ENCODE measurements at regions not wholly inside any gene's neighbourhood (a gene's known extent, or its start where the extent isn't known, plus 50 kb on each side); places are given as distances from the start of the nearest gene placed in this dataset.

DNA sequence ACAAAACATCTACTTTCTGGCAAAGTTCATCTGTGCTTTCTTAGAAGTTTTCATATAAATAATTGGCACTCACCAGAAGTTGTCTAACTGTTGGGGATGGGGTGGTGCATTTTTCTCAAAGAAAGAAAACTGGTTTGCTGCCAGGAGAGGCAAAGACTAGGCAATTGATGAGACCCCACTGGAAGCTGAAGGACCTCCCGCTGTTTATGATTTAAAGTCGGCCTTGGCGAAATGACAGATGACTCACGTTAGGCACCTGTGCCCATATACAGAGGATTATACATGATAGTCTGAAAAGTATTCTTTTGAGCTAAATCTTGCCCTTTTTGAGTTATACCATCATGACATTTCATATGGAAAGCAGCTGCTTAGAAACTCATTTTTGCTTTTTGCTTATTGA, 193.0 kb upstream of the ZFHX3 start:
- WGBS, 2 donors: 93 to 97% methylated on average over 4 of the region's 4 CpGs
- no peaks in the 10 kb centered on the region for H3K4me1 ChIP-seq (ENCODE audit: control insufficient read depth in 1 of 2, insufficient read depth in 2 of 2, low read length in 2 of 2)
- H3K36me3 ChIP-seq (ENCODE audit: control insufficient read depth in 1 of 2, insufficient read depth in 2 of 2, low read length in 1 of 2): no peaks in the 10 kb centered on the region
- no peak overlapping the region for H3K4me3 ChIP-seq (ENCODE audit: low read length in 2 of 2)
- H3K27ac ChIP-seq (ENCODE audit: low read depth in 1 of 2, low read length in 2 of 2): no peak overlapping the region
- intact Hi-C loops (cut with DNase I): no loop called here
- DNase-seq (no peak), ATAC-seq (ENCODE audit: low FRiP score) (no peak)
- no peaks in the 10 kb centered on the region for H3K27me3 ChIP-seq (ENCODE audit: control insufficient read depth in 1 of 2, insufficient read depth in 2 of 2, low read length in 1 of 2)
- no peaks in the 10 kb centered on the region for H3K9me3 ChIP-seq (ENCODE audit: control insufficient read depth, low read length)

- H3K4me1 ChIP-seq (ENCODE audit: control insufficient read depth in 1 of 2, insufficient read depth in 2 of 2, low read length in 2 of 2): no peaks in the 10 kb centered on the region
- no peak overlapping the region for H3K4me3 ChIP-seq (ENCODE audit: low read length in 2 of 2)
- intact Hi-C loops (cut with DNase I): no loop called here
- no peaks in the 10 kb centered on the region for H3K27me3 ChIP-seq (ENCODE audit: control insufficient read depth in 1 of 2, insufficient read depth in 2 of 2, low read length in 1 of 2)
- no peaks in the 10 kb centered on the region for H3K9me3 ChIP-seq (ENCODE audit: control insufficient read depth, low read length)
- H3K27ac ChIP-seq (ENCODE audit: low read depth in 1 of 2, low read length in 2 of 2): no peak overlapping the region
- H3K36me3 ChIP-seq (ENCODE audit: control insufficient read depth in 1 of 2, insufficient read depth in 2 of 2, low read length in 1 of 2): no peaks in the 10 kb centered on the region
- WGBS, 2 donors: 93 to 97% methylated on average over 4 of the region's 4 CpGs
- no peak for DNase-seq
- ATAC-seq (ENCODE audit: low FRiP score): no peak
These were observed 189.7 kb upstream of the ZFHX3 start for GRCh38 chr16:73237601-73238000.

DNA sequence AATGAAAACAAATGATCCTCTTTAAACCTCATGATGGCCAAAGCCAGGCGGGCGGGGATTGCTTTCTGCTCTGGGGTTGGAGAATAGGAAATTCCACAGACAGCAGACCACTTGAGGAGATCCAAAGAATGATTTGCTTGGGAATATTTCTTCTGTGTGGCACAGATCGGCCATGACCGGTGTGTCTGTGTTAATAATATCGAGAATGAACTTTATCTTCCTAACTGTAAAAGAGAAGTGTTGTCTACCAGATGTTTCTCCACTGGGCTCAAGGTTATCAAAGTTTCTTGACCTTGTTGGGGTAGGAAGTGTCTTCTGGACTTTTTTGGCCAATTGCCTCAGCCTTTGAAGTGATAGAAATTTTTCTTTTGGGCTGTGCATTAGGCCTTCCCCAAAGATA, 186.6 kb upstream of the ZFHX3 start:
- intact Hi-C loops (cut with DNase I): no loop called here

GRCh38 chr16:73233846-73234424, 186.0 kb upstream of the ZFHX3 start:
- Histone ChIP-seq H3K27me3 (ENCODE audit: control insufficient read depth in 1 of 2, insufficient read depth in 2 of 2, low read length in 1 of 2) (no peaks in the 10 kb centered on the region), H3K4me3 (ENCODE audit: low read length in 2 of 2) (no peak overlapping the region), H3K27ac (ENCODE audit: low read depth in 1 of 2, low read length in 2 of 2) (no peak overlapping the region), H3K36me3 (ENCODE audit: control insufficient read depth in 1 of 2, insufficient read depth in 2 of 2, low read length in 1 of 2) (no peaks in the 10 kb centered on the region), H3K9me3 (ENCODE audit: control insufficient read depth, low read length) (no peaks in the 10 kb centered on the region), H3K4me1 (ENCODE audit: control insufficient read depth in 1 of 2, insufficient read depth in 2 of 2, low read length in 2 of 2) (no peaks in the 10 kb centered on the region)
- intact Hi-C loops (cut with DNase I): no loop called here
- ATAC-seq (ENCODE audit: low FRiP score) (no peak), DNase-seq (no peak)
- WGBS, 2 donors: 58 to 64% methylated on average over 11 of the region's 11 CpGs

More for the DNA sequence above, 186.6 kb upstream of the ZFHX3 start:
- Histone ChIP-seq H3K27me3 (ENCODE audit: control insufficient read depth in 1 of 2, insufficient read depth in 2 of 2, low read length in 1 of 2) (no peaks in the 10 kb centered on the region), H3K9me3 (ENCODE audit: control insufficient read depth, low read length) (no peaks in the 10 kb centered on the region), H3K4me3 (ENCODE audit: low read length in 2 of 2) (no peak overlapping the region), H3K4me1 (ENCODE audit: control insufficient read depth in 1 of 2, insufficient read depth in 2 of 2, low read length in 2 of 2) (no peaks in the 10 kb centered on the region), H3K27ac (ENCODE audit: low read depth in 1 of 2, low read length in 2 of 2) (no peak overlapping the region), H3K36me3 (ENCODE audit: control insufficient read depth in 1 of 2, insufficient read depth in 2 of 2, low read length in 1 of 2) (no peaks in the 10 kb centered on the region)
- DNase-seq (no peak), ATAC-seq (ENCODE audit: low FRiP score) (no peak)
- WGBS, 2 donors: 92 to 95% methylated on average over 5 of the region's 5 CpGs

- ATAC-seq (ENCODE audit: low FRiP score) (no peak), DNase-seq (no peak)
- Histone ChIP-seq H3K4me3 (ENCODE audit: low read length in 2 of 2) (no peak overlapping the region), H3K27ac (ENCODE audit: low read depth in 1 of 2, low read length in 2 of 2) (no peak overlapping the region), H3K36me3 (ENCODE audit: control insufficient read depth in 1 of 2, insufficient read depth in 2 of 2, low read length in 1 of 2) (no peaks in the 10 kb centered on the region), H3K27me3 (ENCODE audit: control insufficient read depth in 1 of 2, insufficient read depth in 2 of 2, low read length in 1 of 2) (no peaks in the 10 kb centered on the region), H3K9me3 (ENCODE audit: control insufficient read depth, low read length) (no peaks in the 10 kb centered on the region), H3K4me1 (ENCODE audit: control insufficient read depth in 1 of 2, insufficient read depth in 2 of 2, low read length in 2 of 2) (no peaks in the 10 kb centered on the region)
- whole genome bisulfite sequencing, 2 donors: 53% methylated on average over 5 of the region's 5 CpGs
- intact Hi-C loops (cut with DNase I): no loop called here
These were observed 185.4 kb upstream of the ZFHX3 start for GRCh38 chr16:73233329-73233765.

GRCh38 chr16:73232555-73233328, 184.8 kb upstream of the ZFHX3 start:
- 65 to 70% methylated on average over 26 to 27 of the region's 27 CpGs for WGBS, 2 donors
- DNase-seq: no peak

GRCh38 chr16:73231944-73232554, 184.1 kb upstream of the ZFHX3 start:
- Histone ChIP-seq H3K36me3 (ENCODE audit: control insufficient read depth in 1 of 2, insufficient read depth in 2 of 2, low read length in 1 of 2) (no peaks in the 10 kb centered on the region), H3K4me3 (ENCODE audit: low read length in 2 of 2) (no peak overlapping the region), H3K9me3 (ENCODE audit: control insufficient read depth, low read length) (no peaks in the 10 kb centered on the region), H3K27ac (ENCODE audit: low read depth in 1 of 2, low read length in 2 of 2) (no peak overlapping the region), H3K4me1 (ENCODE audit: control insufficient read depth in 1 of 2, insufficient read depth in 2 of 2, low read length in 2 of 2) (no peaks in the 10 kb centered on the region), H3K27me3 (ENCODE audit: control insufficient read depth in 1 of 2, insufficient read depth in 2 of 2, low read length in 1 of 2) (no peaks in the 10 kb centered on the region)
- intact Hi-C loops (cut with DNase I): no loop called here
- DNase-seq (no peak), ATAC-seq (ENCODE audit: low FRiP score) (no peak)
- 93 to 95% methylated on average over 26 of the region's 26 CpGs for WGBS, 2 donors

More at GRCh38 chr16:73232555-73233328, 184.8 kb upstream of the ZFHX3 start:
- Histone ChIP-seq H3K9me3 (ENCODE audit: control insufficient read depth, low read length) (no peaks in the 10 kb centered on the region), H3K36me3 (ENCODE audit: control insufficient read depth in 1 of 2, insufficient read depth in 2 of 2, low read length in 1 of 2) (no peaks in the 10 kb centered on the region), H3K4me3 (ENCODE audit: low read length in 2 of 2) (no peak overlapping the region), H3K27ac (ENCODE audit: low read depth in 1 of 2, low read length in 2 of 2) (no peak overlapping the region), H3K27me3 (ENCODE audit: control insufficient read depth in 1 of 2, insufficient read depth in 2 of 2, low read length in 1 of 2) (no peaks in the 10 kb centered on the region), H3K4me1 (ENCODE audit: control insufficient read depth in 1 of 2, insufficient read depth in 2 of 2, low read length in 2 of 2) (no peaks in the 10 kb centered on the region)
- intact Hi-C loops (cut with DNase I): no loop called here
- peak; percentile 34 for ATAC-seq (ENCODE audit: low FRiP score)

GRCh38 chr16:73231379-73231778, 183.5 kb upstream of the ZFHX3 start:
- WGBS, 2 donors: 94 to 97% methylated on average over 11 of the region's 11 CpGs
- DNase-seq (no peak), ATAC-seq (ENCODE audit: low FRiP score) (no peak)
- Histone ChIP-seq H3K4me1 (ENCODE audit: control insufficient read depth in 1 of 2, insufficient read depth in 2 of 2, low read length in 2 of 2) (no peaks in the 10 kb centered on the region), H3K36me3 (ENCODE audit: control insufficient read depth in 1 of 2, insufficient read depth in 2 of 2, low read length in 1 of 2) (no peaks in the 10 kb centered on the region), H3K27ac (ENCODE audit: low read depth in 1 of 2, low read length in 2 of 2) (no peak overlapping the region), H3K4me3 (ENCODE audit: low read length in 2 of 2) (no peak overlapping the region), H3K9me3 (ENCODE audit: control insufficient read depth, low read length) (no peaks in the 10 kb centered on the region), H3K27me3 (ENCODE audit: control insufficient read depth in 1 of 2, insufficient read depth in 2 of 2, low read length in 1 of 2) (no peaks in the 10 kb centered on the region)
- intact Hi-C loops (cut with DNase I): no loop called here

- DNase-seq (no peak), ATAC-seq (ENCODE audit: low FRiP score) (no peak)
- Histone ChIP-seq H3K9me3 (ENCODE audit: control insufficient read depth, low read length) (no peaks in the 10 kb centered on the region), H3K4me3 (ENCODE audit: low read length in 2 of 2) (no peak overlapping the region), H3K27ac (ENCODE audit: low read depth in 1 of 2, low read length in 2 of 2) (no peak overlapping the region), H3K4me1 (ENCODE audit: control insufficient read depth in 1 of 2, insufficient read depth in 2 of 2, low read length in 2 of 2) (no peaks in the 10 kb centered on the region), H3K27me3 (ENCODE audit: control insufficient read depth in 1 of 2, insufficient read depth in 2 of 2, low read length in 1 of 2) (no peaks in the 10 kb centered on the region), H3K36me3 (ENCODE audit: control insufficient read depth in 1 of 2, insufficient read depth in 2 of 2, low read length in 1 of 2) (no peaks in the 10 kb centered on the region)
- intact Hi-C loops (cut with DNase I): no loop called here
- WGBS, 2 donors: 93% methylated on average over 7 of the region's 7 CpGs
These were observed 182.7 kb upstream of the ZFHX3 start for GRCh38 chr16:73230651-73231050.

Data from aorta (tissue), 5 donors.